Neuronal stem cell (in vitro differentiated cells): ENCODE measurements at regions not wholly inside any gene's neighbourhood (a gene's known extent, or its start where the extent isn't known, plus 50 kb on each side); places are given as distances from the start of the nearest gene placed in this dataset.
A peak's percentile ranks its signal among the peaks of the same experiment; 100 is the strongest.

ENCODE experiments used
- DNase-seq: peaks from one replicate; pipeline ENCODE4 v3.0.0-alpha.2; 2013; ENCODE audit warnings: low spot score
- H2AFZ ChIP-seq: one replicate; pipeline ENCODE4 v1.6.1; 2013; ENCODE audit warnings: mild to moderate bottlenecking, low read length, inconsistent platforms
- H2AK5ac ChIP-seq: 2 replicates; pipeline ENCODE4 v1.6.1; 2013; ENCODE audit warnings: low read depth, mild to moderate bottlenecking, inconsistent platforms, low read length, moderate library complexity, mixed read lengths
- H2BK120ac ChIP-seq: 2 replicates; pipeline ENCODE4 v1.6.1; 2013; ENCODE audit warnings: low read depth, mild to moderate bottlenecking, inconsistent platforms, low read length, moderate library complexity, mixed read lengths
- H2BK12ac ChIP-seq: one replicate; pipeline ENCODE4 v1.6.1; 2013; ENCODE audit warnings: low read length, inconsistent platforms
- H2BK15ac ChIP-seq: 2 replicates; pipeline ENCODE4 v1.6.1; 2013; ENCODE audit warnings: mild to moderate bottlenecking, low read length, inconsistent platforms, mixed read lengths
- H2BK5ac ChIP-seq: one replicate; pipeline ENCODE4 v1.6.1; 2013; ENCODE audit warnings: inconsistent platforms, mild to moderate bottlenecking, low read length, moderate library complexity
- H3K14ac ChIP-seq: one replicate; pipeline ENCODE4 v1.6.1; 2013; ENCODE audit warnings: low read length, inconsistent platforms
- H3K18ac ChIP-seq: 2 replicates; pipeline ENCODE4 v1.6.1; 2013; ENCODE audit warnings: low read length, inconsistent platforms
- H3K23ac ChIP-seq: 2 replicates; pipeline ENCODE4 v1.6.1; 2013; ENCODE audit warnings: low read depth, mild to moderate bottlenecking, mixed read lengths, low read length, inconsistent platforms; ENCODE audit not compliant: poor library complexity
- H3K27ac ChIP-seq: replicated peaks from 3 replicates; pipeline ENCODE4 v1.5.1; 2013; ENCODE audit warnings: low read length, inconsistent platforms
- H3K27me3 ChIP-seq, 3 experiments: 2 replicates each; pipeline ENCODE4 v1.6.1; 2013; ENCODE audit warnings: low read length in 3 of 3, mild to moderate bottlenecking in 2 of 3, inconsistent platforms in 1 of 3, low read depth in 1 of 3, mixed read lengths in 1 of 3, moderate library complexity in 1 of 3; ENCODE audit not compliant: control insufficient read depth in 3 of 3, insufficient read depth in 3 of 3
- H3K36me3 ChIP-seq, 2 donors: replicated peaks in 1 of 2; 2 replicates each; pipeline ENCODE4 v1.6.1; 2013; ENCODE audit warnings: low read length in 2 of 2; ENCODE audit not compliant: control insufficient read depth in 2 of 2, insufficient read depth in 2 of 2
- H3K4ac ChIP-seq: 2 replicates; pipeline ENCODE4 v1.6.1; 2013; ENCODE audit warnings: inconsistent platforms, mild to moderate bottlenecking, low read length, moderate library complexity
- H3K4me1 ChIP-seq, 2 donors: 1 replicate in 1 of 2; 2 replicates in 1 of 2; pipeline ENCODE4 v1.6.1; 2013; ENCODE audit warnings: low read length in 2 of 2, low read depth in 1 of 2; ENCODE audit not compliant: control insufficient read depth in 2 of 2, insufficient read depth in 1 of 2
- H3K4me2 ChIP-seq: one replicate; pipeline ENCODE4 v1.6.1; 2013; ENCODE audit warnings: mild to moderate bottlenecking, low read length, inconsistent platforms; ENCODE audit not compliant: insufficient read depth, poor library complexity, severe bottlenecking
- H3K4me3 ChIP-seq, 2 donors: 2 replicates each; pipeline ENCODE4 v1.5.1; 2013; ENCODE audit warnings: low read length in 2 of 2, mild to moderate bottlenecking in 2 of 2, inconsistent platforms in 1 of 2, moderate library complexity in 1 of 2
- H3K79me1 ChIP-seq: one replicate; pipeline ENCODE4 v1.6.1; 2013; ENCODE audit warnings: low read depth, mild to moderate bottlenecking, inconsistent platforms, low read length, moderate library complexity
- H3K9ac ChIP-seq: one replicate; pipeline ENCODE4 v1.6.1; 2013; ENCODE audit warnings: mild to moderate bottlenecking, low read depth, low read length, inconsistent platforms; ENCODE audit not compliant: poor library complexity
- H3K9me3 ChIP-seq, 2 donors: replicated peaks in 1 of 2; 2 replicates each; pipeline versions ENCODE3 to v1.6.1; 2013; ENCODE audit warnings: low read length in 2 of 2, mild to moderate bottlenecking in 2 of 2, inconsistent platforms in 1 of 2, low read depth in 1 of 2, mixed read lengths in 1 of 2, moderate library complexity in 1 of 2; ENCODE audit not compliant: control insufficient read depth in 2 of 2, insufficient read depth in 1 of 2
- H4K8ac ChIP-seq: one replicate; pipeline ENCODE4 v1.6.1; 2013; ENCODE audit warnings: low read depth, mild to moderate bottlenecking, inconsistent platforms, low read length, moderate library complexity
- H4K91ac ChIP-seq: one replicate; pipeline ENCODE4 v1.6.1; 2013; ENCODE audit warnings: low read length, low read depth, mild to moderate bottlenecking, inconsistent platforms; ENCODE audit not compliant: poor library complexity
- WGBS, 2 donors: extraction: QIAGEN DNeasy Blood & Tissue Kit; methylation state at CpG; one replicate each; pipeline ENCODE4 v1.1.7; 2013; ENCODE audit warnings: missing lambda C conversion rate in 2 of 2, mixed read lengths in 1 of 2; ENCODE audit not compliant: insufficient read length in 2 of 2, insufficient replicate concordance in 1 of 2; ENCODE audit errors: extremely low coverage in 2 of 2; 5-methylcytosine and 5-hydroxymethylcytosine counted together

- H3K4me3 ChIP-seq = no peak overlapping the region
- no peak overlapping the region for H3K4ac ChIP-seq
- H3K27me3 ChIP-seq = no peaks in the 10 kb centered on the region
- no peaks in the 10 kb centered on the region for H3K79me1 ChIP-seq
- WGBS, 2 donors = no CpG with 5 or more reads among the region's 7 CpGs
- H3K27ac ChIP-seq = no peak overlapping the region
- no peak overlapping the region for H2AK5ac ChIP-seq
- H2AFZ ChIP-seq = peak overlapping the region; percentile 71
- H2BK15ac ChIP-seq = no peak overlapping the region
- H3K9ac ChIP-seq = no peak overlapping the region
- no peak for DNase-seq
- H2BK5ac ChIP-seq = no peak overlapping the region
- H3K9me3 ChIP-seq = no peaks in the 10 kb centered on the region
- no peak overlapping the region for H2BK12ac ChIP-seq
- H4K91ac ChIP-seq = no peak overlapping the region
- peak overlapping the region; percentile 40 for H2BK120ac ChIP-seq
- no peak overlapping the region for H3K4me2 ChIP-seq
- no peak overlapping the region for H3K14ac ChIP-seq
- H3K23ac ChIP-seq = no peak overlapping the region
- H3K4me1 ChIP-seq = peaks cover 0 to 15% of the 10 kb centered on the region in 2 donors
- no peak overlapping the region for H4K8ac ChIP-seq
- H3K36me3 ChIP-seq = no peaks in the 10 kb centered on the region
- no peak overlapping the region for H3K18ac ChIP-seq
Observed at GRCh38 chr5:2170761-2171160, 288.0 kb upstream of the IRX4 start.

- Histone ChIP-seq H3K18ac (peak overlapping the region; percentile 35), H2BK120ac (peak overlapping the region; percentile 40), H3K36me3 (no peaks in the 10 kb centered on the region), H3K4me2 (no peak overlapping the region), H3K9me3 (no peaks in the 10 kb centered on the region), H3K14ac (peak overlapping the region; percentile 40), H3K4ac (no peak overlapping the region), H3K23ac (no peak overlapping the region), H3K4me3 (no peak overlapping the region), H2AFZ (peak overlapping the region; percentile 71), H3K79me1 (no peaks in the 10 kb centered on the region), H2AK5ac (peak overlapping the region; percentile 20), H3K27ac (no peak overlapping the region), H3K9ac (no peak overlapping the region), H4K91ac (no peak overlapping the region), H3K27me3 (no peaks in the 10 kb centered on the region), H2BK12ac (no peak overlapping the region), H4K8ac (peak overlapping the region; percentile 25), H2BK15ac (no peak overlapping the region), H3K4me1 (peaks cover 0 to 17% of the 10 kb centered on the region in 2 donors), H2BK5ac (no peak overlapping the region)
- no peak for DNase-seq
- no CpG with 5 or more reads among the region's 47 CpGs for WGBS, 2 donors
Observed at GRCh38 chr5:2169850-2170760, 287.4 kb upstream of the IRX4 start.

GRCh38 chr5:2169430-2169808 is 286.7 kb upstream of the IRX4 start:
- Histone ChIP-seq H3K27me3 (no peaks in the 10 kb centered on the region), H2AK5ac (no peak overlapping the region)
- DNase-seq = no peak

GRCh38 chr5:2168601-2169429 is 286.1 kb upstream of the IRX4 start:
- Histone ChIP-seq H3K14ac (no peak overlapping the region), H4K91ac (no peak overlapping the region), H2BK12ac (no peak overlapping the region), H3K9ac (no peak overlapping the region), H3K4me1 (peaks cover 0 to 17% of the 10 kb centered on the region in 2 donors), H3K79me1 (no peaks in the 10 kb centered on the region), H3K23ac (no peak overlapping the region), H3K27me3 (no peaks in the 10 kb centered on the region), H2AK5ac (no peak overlapping the region), H2BK5ac (no peak overlapping the region), H2AFZ (no peak overlapping the region), H4K8ac (no peak overlapping the region), H3K27ac (no peak overlapping the region), H2BK15ac (no peak overlapping the region), H3K36me3 (no peaks in the 10 kb centered on the region), H3K18ac (no peak overlapping the region), H3K9me3 (no peaks in the 10 kb centered on the region), H3K4me3 (no peak overlapping the region), H2BK120ac (no peak overlapping the region), H3K4ac (no peak overlapping the region), H3K4me2 (no peak overlapping the region)
- DNase-seq = no peak
- WGBS, 2 donors = no CpG with 5 or more reads among the region's 24 CpGs

More at GRCh38 chr5:2169430-2169808, 286.7 kb upstream of the IRX4 start:
- Histone ChIP-seq H2BK120ac (no peak overlapping the region), H3K4me2 (no peak overlapping the region), H3K36me3 (no peaks in the 10 kb centered on the region), H2BK5ac (no peak overlapping the region), H3K79me1 (no peaks in the 10 kb centered on the region), H4K91ac (no peak overlapping the region), H3K4me3 (no peak overlapping the region), H4K8ac (no peak overlapping the region), H3K4ac (no peak overlapping the region), H3K23ac (no peak overlapping the region), H3K4me1 (peaks cover 0 to 17% of the 10 kb centered on the region in 2 donors), H2BK15ac (no peak overlapping the region), H2AFZ (no peak overlapping the region), H3K9ac (no peak overlapping the region), H3K27ac (no peak overlapping the region), H3K14ac (no peak overlapping the region), H2BK12ac (no peak overlapping the region), H3K9me3 (no peaks in the 10 kb centered on the region), H3K18ac (no peak overlapping the region)
- no CpG with 5 or more reads among the region's 10 CpGs for WGBS, 2 donors
